ENCODE measurements at regions not wholly inside any gene's neighbourhood (a gene's known extent, or its start where the extent isn't known, plus 50 kb on each side); places are given as distances from the start of the nearest gene placed in this dataset.

DNA sequence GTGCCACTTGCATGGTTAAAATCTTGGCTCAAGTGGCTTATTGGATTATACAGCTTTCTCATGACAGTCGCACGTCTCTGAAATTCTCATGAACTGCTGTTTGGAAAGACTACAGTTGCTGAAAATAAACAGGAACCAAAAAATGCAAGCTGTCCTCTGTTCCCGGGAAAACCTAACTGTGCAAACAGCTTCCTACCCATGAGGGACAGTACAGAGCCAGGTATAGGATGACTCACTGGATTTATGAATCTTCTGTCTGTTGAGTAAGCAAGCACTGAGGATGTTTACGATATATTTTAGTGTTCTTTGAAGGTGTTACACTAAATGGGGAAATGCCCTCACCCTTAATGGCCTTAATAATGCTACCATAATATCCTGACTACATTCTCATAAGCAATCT lies 380.3 kb upstream of the TNC start:
- Histone ChIP-seq H4K20me1 (ENCODE audit: control insufficient read depth, insufficient read depth, insufficient read length) (no peaks in the 10 kb centered on the region), H3K79me1 (ENCODE audit: insufficient read depth, low read depth, low read length, poor library complexity, severe bottlenecking) (no peaks in the 10 kb centered on the region), H3K79me2 (ENCODE audit: insufficient read depth, low read length) (no peaks in the 10 kb centered on the region), H3K4ac (ENCODE audit: low read depth, low read length) (no peak overlapping the region), H3K9ac (ENCODE audit: extremely low read depth, insufficient read length, low read length) (no peak overlapping the region), H3K4me1 (ENCODE audit: insufficient read depth, low read length) (no peaks in the 10 kb centered on the region), H3K56ac (ENCODE audit: insufficient read length, low read depth, low read length) (no peak overlapping the region), H3K23ac (ENCODE audit: insufficient read length, low read depth, low read length) (no peak overlapping the region), H3K9me3 (ENCODE audit: control insufficient read depth, low read depth, low read length) (no peaks in the 10 kb centered on the region), H3K14ac (ENCODE audit: insufficient read depth, low read length) (no peak overlapping the region), H3K23me2 (ENCODE audit: insufficient read length, low read depth, low read length, poor library complexity, severe bottlenecking) (no peaks in the 10 kb centered on the region), H2BK12ac (ENCODE audit: insufficient read length, low read depth, low read length) (no peak overlapping the region), H4K5ac (ENCODE audit: insufficient read length, low read depth, low read length) (no peak overlapping the region), H3K4me2 (ENCODE audit: insufficient read depth, insufficient read length, low read length) (no peak overlapping the region), H3K27ac (ENCODE audit: insufficient read length, low read depth, low read length) (no peak overlapping the region), H2AK5ac (ENCODE audit: insufficient read length, low read length) (no peak overlapping the region), H3T11ph (ENCODE audit: low read length) (no peak overlapping the region), H3K18ac (ENCODE audit: insufficient read length, low read depth, low read length) (no peak overlapping the region), H4K91ac (ENCODE audit: insufficient read length, low read depth, low read length) (no peak overlapping the region), H4K8ac (replicated peaks; ENCODE audit: insufficient read length, low read depth, low read length) (no peak overlapping the region), H2BK5ac (ENCODE audit: insufficient read length, low read length) (no peak overlapping the region), H2BK15ac (ENCODE audit: low read depth, low read length) (no peak overlapping the region), H2AFZ (ENCODE audit: low read length) (no peak overlapping the region), H2BK120ac (ENCODE audit: low read depth, low read length, poor library complexity, severe bottlenecking) (no peak overlapping the region), H2BK20ac (ENCODE audit: low read depth, low read length, poor library complexity, severe bottlenecking) (no peak overlapping the region), H3K27me3 (ENCODE audit: insufficient read depth, low read length) (no peaks in the 10 kb centered on the region)
- Mint-ChIP-seq H3K9me3 (no peaks in the 10 kb centered on the region), H3K27me3 (ENCODE audit: low read depth) (no peaks in the 10 kb centered on the region), H3K36me3 (ENCODE audit: insufficient read depth in 1 of 3, low read depth in 3 of 3) (peaks cover 0 to 13% (median 0%) of the 10 kb centered on the region in 3 experiments; a peak in 3 of 7 replicates), H3K27ac (no peak overlapping the region), H3K4me1 (peaks cover 6 to 24% of the 10 kb centered on the region in 2 experiments), H3K4me3 (no peak overlapping the region)
- no CpG with 5 or more reads among the region's 4 CpGs for WGBS (ENCODE audit: extremely low coverage, insufficient read length, low lambda C conversion rate)
- TF ChIP-seq, protein P1, sequence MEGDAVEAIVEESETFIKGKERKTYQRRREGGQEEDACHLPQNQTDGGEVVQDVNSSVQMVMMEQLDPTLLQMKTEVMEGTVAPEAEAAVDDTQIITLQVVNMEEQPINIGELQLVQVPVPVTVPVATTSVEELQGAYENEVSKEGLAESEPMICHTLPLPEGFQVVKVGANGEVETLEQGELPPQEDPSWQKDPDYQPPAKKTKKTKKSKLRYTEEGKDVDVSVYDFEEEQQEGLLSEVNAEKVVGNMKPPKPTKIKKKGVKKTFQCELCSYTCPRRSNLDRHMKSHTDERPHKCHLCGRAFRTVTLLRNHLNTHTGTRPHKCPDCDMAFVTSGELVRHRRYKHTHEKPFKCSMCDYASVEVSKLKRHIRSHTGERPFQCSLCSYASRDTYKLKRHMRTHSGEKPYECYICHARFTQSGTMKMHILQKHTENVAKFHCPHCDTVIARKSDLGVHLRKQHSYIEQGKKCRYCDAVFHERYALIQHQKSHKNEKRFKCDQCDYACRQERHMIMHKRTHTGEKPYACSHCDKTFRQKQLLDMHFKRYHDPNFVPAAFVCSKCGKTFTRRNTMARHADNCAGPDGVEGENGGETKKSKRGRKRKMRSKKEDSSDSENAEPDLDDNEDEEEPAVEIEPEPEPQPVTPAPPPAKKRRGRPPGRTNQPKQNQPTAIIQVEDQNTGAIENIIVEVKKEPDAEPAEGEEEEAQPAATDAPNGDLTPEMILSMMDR (conservative IDR thresholded peaks at IDR 0.05): no peak
- DNase-seq: no peak
